Gastrocnemius medialis (tissue), 4 donors: ENCODE measurements at regions not wholly inside any gene's neighbourhood (a gene's known extent, or its start where the extent isn't known, plus 50 kb on each side); places are given as distances from the start of the nearest gene placed in this dataset.

Source experiments
- CTCF ChIP-seq, 5 experiments: fragments of 450-650 bp in 3 of 5; fragments of 200-600 bp in 2 of 5; sonication (generic) in 2 of 5; IDR thresholded peaks in 4 of 5; conservative IDR thresholded peaks in 1 of 5; 1 replicate in 4 of 5; 2 replicates in 1 of 5; pipeline ENCODE4 v1.5.1; 2016 to 2019; ENCODE audit warnings: antibody characterized with exemption in 5 of 5, mild to moderate bottlenecking in 3 of 5, moderate library complexity in 3 of 5
- POLR2A ChIP-seq, 2 donors: fragments of 450-650 bp; IDR thresholded peaks; one replicate each; pipeline ENCODE4 v1.6.1; 2017; ENCODE audit warnings: antibody characterized with exemption in 2 of 2, mild to moderate bottlenecking in 2 of 2, moderate library complexity in 2 of 2

- TF ChIP-seq CTCF (IDR thresholded peaks at IDR 0.05 in 4 of 5, conservative IDR thresholded peaks at IDR 0.05 in 1 of 5) (no peak), POLR2A (IDR thresholded peaks at IDR 0.05) (no peak)
Observed at GRCh38 chr14:99055019-99055418, 217.0 kb downstream of the BCL11B start.
